Coronary artery (tissue), 2 donors: ENCODE measurements at regions not wholly inside any gene's neighbourhood (a gene's known extent, or its start where the extent isn't known, plus 50 kb on each side); places are given as distances from the start of the nearest gene placed in this dataset.

Experiments
- DNase-seq: peaks from one replicate; pipeline ENCODE4 v3.0.0-alpha.2; 2017; ENCODE audit warnings: low spot score
- H3K27ac ChIP-seq, 2 donors: fragments of 200-600 bp; sonication (generic); one replicate each; pipeline ENCODE4 v1.5.1; 2016 to 2019
- H3K4me3 ChIP-seq: fragments of 200-600 bp; sonication (generic); 2 replicates; pipeline ENCODE4 v1.5.1; 2016; ENCODE audit warnings: mild to moderate bottlenecking, moderate library complexity
- CTCF ChIP-seq: fragments of 200-600 bp; sonication (generic); IDR thresholded peaks from one replicate; pipeline ENCODE4 v1.5.1; 2019; ENCODE audit warnings: antibody characterized with exemption

GRCh38 chr7:31190906-31191305 lies 138.8 kb downstream of the ADCYAP1R1 start:
- TF ChIP-seq CTCF = no peak
- Histone ChIP-seq H3K4me3 (no peak overlapping the region), H3K27ac (no peak overlapping the region)
- DNase-seq = no peak

- no peak overlapping the region for H3K4me3 ChIP-seq
- no peak for DNase-seq
- H3K27ac ChIP-seq = no peak overlapping the region
- no peak for TF ChIP-seq CTCF
Measured at GRCh38 chr7:31186202-31186601, 134.1 kb downstream of the ADCYAP1R1 start.

- DNase-seq = no peak
- H3K27ac ChIP-seq = no peak overlapping the region
- no peak for TF ChIP-seq CTCF
- H3K4me3 ChIP-seq = no peak overlapping the region
Measured at GRCh38 chr7:31175672-31176071, 123.6 kb downstream of the ADCYAP1R1 start.

- no peak for TF ChIP-seq CTCF
- DNase-seq = no peak
- Histone ChIP-seq H3K4me3 (no peak overlapping the region), H3K27ac (no peak overlapping the region)
Measured at GRCh38 chr7:31171984-31172383, 119.9 kb downstream of the ADCYAP1R1 start.

- H3K4me3 ChIP-seq = no peak overlapping the region
- no peak for DNase-seq
- H3K27ac ChIP-seq = no peak overlapping the region
- no peak for TF ChIP-seq CTCF
Measured at GRCh38 chr7:31171216-31171785, 119.2 kb downstream of the ADCYAP1R1 start.
